ENCODE measurements at regions not wholly inside any gene's neighbourhood (a gene's known extent, or its start where the extent isn't known, plus 50 kb on each side); places are given as distances from the start of the nearest gene placed in this dataset.
A peak's percentile ranks its signal among the peaks of the same experiment; 100 is the strongest.

DNA sequence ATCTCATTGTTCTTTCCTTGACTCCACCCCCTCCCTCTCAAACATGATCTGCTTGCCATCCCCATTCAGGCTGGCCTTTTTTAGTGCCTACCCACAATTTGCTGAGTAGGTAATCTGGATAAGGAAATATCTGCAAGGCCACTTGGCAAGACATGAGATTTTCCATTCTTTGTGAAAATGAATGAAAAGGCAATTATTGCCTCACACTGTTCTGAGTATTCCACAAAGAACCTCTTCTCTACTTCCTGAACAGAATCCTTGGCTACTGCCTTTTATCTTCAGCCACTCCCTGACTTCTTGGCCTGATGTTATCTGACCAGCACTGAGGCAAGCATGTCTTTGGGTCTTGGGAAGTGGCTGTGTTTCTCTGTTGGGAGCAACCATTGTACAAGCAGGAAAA is 263.2 kb upstream of the ATP2B1 start:
- Histone ChIP-seq H3K27me3 (ENCODE audit: control insufficient read depth in 4 of 4, insufficient read depth in 4 of 4, low read length in 3 of 4) (no peaks in the 10 kb centered on the region), H3K27ac (ENCODE audit: low read depth in 1 of 2, low read length in 2 of 2) (no peak overlapping the region), H3K9ac (ENCODE audit: low read depth in 1 of 2, low read length in 2 of 2) (no peak overlapping the region), H3K36me3 (ENCODE audit: control insufficient read depth in 4 of 4, insufficient read depth in 3 of 4, low read depth in 1 of 4, low read length in 3 of 4) (no peaks in the 10 kb centered on the region), H3K9me3 (ENCODE audit: control insufficient read depth in 4 of 4, low read length in 3 of 4) (no peaks in the 10 kb centered on the region), H3K4me3 (ENCODE audit: low read depth in 1 of 3, low read length in 3 of 3) (no peak overlapping the region), H3K4me1 (ENCODE audit: control insufficient read depth in 4 of 4, insufficient read depth in 4 of 4, low read length in 3 of 4) (peaks cover 0 to 2% (median 0%) of the 10 kb centered on the region in 4 donors)
- TF ChIP-seq SP1 (IDR thresholded peaks at IDR 0.05) (no peak), JUND (IDR thresholded peaks at IDR 0.05) (no peak), RAD21 (IDR thresholded peaks at IDR 0.05) (peak in 1 of 2 donors; percentile 29), YY1 (IDR thresholded peaks at IDR 0.05) (no peak), FOXA2 (IDR thresholded peaks at IDR 0.05) (no peak), HNF4A (conservative IDR thresholded peaks at IDR 0.05) (no peak), RXRA (IDR thresholded peaks at IDR 0.05) (no peak), FOXA1 (IDR thresholded peaks at IDR 0.05) (no peak), GABPA (IDR thresholded peaks at IDR 0.05 in 1 of 2, conservative IDR thresholded peaks at IDR 0.05 in 1 of 2) (no peak), NR2F2 (IDR thresholded peaks at IDR 0.05) (peak; percentile 47)
- TF ChIP-seq, protein P1, sequence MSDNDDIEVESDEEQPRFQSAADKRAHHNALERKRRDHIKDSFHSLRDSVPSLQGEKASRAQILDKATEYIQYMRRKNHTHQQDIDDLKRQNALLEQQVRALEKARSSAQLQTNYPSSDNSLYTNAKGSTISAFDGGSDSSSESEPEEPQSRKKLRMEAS (IDR thresholded peaks at IDR 0.05), result no peak
- TF ChIP-seq, protein P2, sequence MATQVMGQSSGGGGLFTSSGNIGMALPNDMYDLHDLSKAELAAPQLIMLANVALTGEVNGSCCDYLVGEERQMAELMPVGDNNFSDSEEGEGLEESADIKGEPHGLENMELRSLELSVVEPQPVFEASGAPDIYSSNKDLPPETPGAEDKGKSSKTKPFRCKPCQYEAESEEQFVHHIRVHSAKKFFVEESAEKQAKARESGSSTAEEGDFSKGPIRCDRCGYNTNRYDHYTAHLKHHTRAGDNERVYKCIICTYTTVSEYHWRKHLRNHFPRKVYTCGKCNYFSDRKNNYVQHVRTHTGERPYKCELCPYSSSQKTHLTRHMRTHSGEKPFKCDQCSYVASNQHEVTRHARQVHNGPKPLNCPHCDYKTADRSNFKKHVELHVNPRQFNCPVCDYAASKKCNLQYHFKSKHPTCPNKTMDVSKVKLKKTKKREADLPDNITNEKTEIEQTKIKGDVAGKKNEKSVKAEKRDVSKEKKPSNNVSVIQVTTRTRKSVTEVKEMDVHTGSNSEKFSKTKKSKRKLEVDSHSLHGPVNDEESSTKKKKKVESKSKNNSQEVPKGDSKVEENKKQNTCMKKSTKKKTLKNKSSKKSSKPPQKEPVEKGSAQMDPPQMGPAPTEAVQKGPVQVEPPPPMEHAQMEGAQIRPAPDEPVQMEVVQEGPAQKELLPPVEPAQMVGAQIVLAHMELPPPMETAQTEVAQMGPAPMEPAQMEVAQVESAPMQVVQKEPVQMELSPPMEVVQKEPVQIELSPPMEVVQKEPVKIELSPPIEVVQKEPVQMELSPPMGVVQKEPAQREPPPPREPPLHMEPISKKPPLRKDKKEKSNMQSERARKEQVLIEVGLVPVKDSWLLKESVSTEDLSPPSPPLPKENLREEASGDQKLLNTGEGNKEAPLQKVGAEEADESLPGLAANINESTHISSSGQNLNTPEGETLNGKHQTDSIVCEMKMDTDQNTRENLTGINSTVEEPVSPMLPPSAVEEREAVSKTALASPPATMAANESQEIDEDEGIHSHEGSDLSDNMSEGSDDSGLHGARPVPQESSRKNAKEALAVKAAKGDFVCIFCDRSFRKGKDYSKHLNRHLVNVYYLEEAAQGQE (IDR thresholded peaks at IDR 0.05), result no peak
- no peak for DNase-seq (ENCODE audit: low spot score)

DNA sequence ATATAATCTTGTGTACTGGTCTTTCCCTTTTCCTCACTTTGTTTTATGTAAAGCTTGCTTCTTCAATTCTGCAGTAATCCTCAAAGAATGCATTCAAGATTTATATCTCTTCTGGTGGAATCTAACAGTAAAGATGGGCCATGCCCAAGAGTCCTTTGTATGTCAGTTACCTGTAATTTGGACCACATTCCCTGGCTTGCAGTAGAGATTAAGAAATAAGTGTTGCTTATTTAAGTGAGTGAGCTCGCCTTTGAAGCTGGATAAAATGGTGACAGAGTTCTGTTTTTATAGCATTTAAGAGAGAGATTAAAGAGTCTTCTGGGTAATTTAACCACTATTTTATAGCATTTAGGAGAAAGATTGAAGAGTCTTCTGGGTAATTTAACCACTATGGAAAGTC is 262.1 kb upstream of the ATP2B1 start:
- H3K9me3 ChIP-seq (ENCODE audit: control insufficient read depth in 4 of 4, low read length in 3 of 4), result no peaks in the 10 kb centered on the region
- no peaks in the 10 kb centered on the region for H3K27me3 ChIP-seq (ENCODE audit: control insufficient read depth in 4 of 4, insufficient read depth in 4 of 4, low read length in 3 of 4)
- TF ChIP-seq, protein P2 (IDR thresholded peaks at IDR 0.05), result no peak
- TF ChIP-seq HNF4G (IDR thresholded peaks at IDR 0.05), result no peak
- TF ChIP-seq RAD21 (IDR thresholded peaks at IDR 0.05), result no peak
- no peak for TF ChIP-seq YY1 (IDR thresholded peaks at IDR 0.05)
- no peak for TF ChIP-seq TAF1 (conservative IDR thresholded peaks at IDR 0.05)
- TF ChIP-seq FOXA2 (IDR thresholded peaks at IDR 0.05), result no peak
- DNase-seq (ENCODE audit: low spot score), result no peak
- no peaks in the 10 kb centered on the region for H3K36me3 ChIP-seq (ENCODE audit: control insufficient read depth in 4 of 4, insufficient read depth in 3 of 4, low read depth in 1 of 4, low read length in 3 of 4)
- H3K4me1 ChIP-seq (ENCODE audit: control insufficient read depth in 4 of 4, insufficient read depth in 4 of 4, low read length in 3 of 4), result peaks cover 0 to 2% (median 0%) of the 10 kb centered on the region in 4 donors
- no peak overlapping the region for H3K27ac ChIP-seq (ENCODE audit: low read depth in 1 of 2, low read length in 2 of 2)
- H3K9ac ChIP-seq (ENCODE audit: low read depth in 1 of 2, low read length in 2 of 2), result no peak overlapping the region
- WGBS, result 90% methylated on average over 1 of the region's 1 CpG
- no peak overlapping the region for H3K4me3 ChIP-seq (ENCODE audit: low read depth in 1 of 3, low read length in 3 of 3)
